ENCODE measurements at regions not wholly inside any gene's neighbourhood (a gene's known extent, or its start where the extent isn't known, plus 50 kb on each side); places are given as distances from the start of the nearest gene placed in this dataset.

DNA sequence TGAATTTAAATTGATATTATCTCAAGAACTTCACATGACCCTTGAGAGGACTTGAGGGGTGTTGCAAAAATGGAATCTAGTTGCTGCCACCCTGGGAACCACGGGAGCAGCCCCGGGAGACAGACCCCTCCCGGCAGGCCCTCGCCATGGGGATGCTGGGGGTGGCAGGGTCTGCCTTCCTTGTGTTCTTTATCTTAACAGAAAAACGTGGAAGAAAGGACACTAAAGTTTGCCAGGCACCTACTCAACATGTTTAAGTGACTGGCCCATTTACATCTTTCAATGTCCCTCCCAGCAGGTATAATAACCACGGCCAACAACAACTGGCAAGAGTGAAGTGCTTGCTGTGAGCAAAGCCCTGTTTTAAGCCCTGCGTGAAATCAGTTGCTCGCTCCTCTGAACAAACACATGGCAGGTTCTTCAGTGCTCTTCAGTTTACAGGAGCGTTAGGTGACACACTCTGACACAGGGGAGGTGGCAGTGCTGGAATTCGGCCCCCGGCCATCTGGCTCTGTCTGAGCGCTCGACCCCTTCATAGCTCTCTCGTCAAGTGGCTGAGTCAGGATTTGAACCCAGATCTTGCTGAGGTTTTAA lies 112.5 kb downstream of the ASB7 start:
- H3K4me3 ChIP-seq (ENCODE audit: low read length), result no peak overlapping the region
- TF ChIP-seq, protein P1, sequence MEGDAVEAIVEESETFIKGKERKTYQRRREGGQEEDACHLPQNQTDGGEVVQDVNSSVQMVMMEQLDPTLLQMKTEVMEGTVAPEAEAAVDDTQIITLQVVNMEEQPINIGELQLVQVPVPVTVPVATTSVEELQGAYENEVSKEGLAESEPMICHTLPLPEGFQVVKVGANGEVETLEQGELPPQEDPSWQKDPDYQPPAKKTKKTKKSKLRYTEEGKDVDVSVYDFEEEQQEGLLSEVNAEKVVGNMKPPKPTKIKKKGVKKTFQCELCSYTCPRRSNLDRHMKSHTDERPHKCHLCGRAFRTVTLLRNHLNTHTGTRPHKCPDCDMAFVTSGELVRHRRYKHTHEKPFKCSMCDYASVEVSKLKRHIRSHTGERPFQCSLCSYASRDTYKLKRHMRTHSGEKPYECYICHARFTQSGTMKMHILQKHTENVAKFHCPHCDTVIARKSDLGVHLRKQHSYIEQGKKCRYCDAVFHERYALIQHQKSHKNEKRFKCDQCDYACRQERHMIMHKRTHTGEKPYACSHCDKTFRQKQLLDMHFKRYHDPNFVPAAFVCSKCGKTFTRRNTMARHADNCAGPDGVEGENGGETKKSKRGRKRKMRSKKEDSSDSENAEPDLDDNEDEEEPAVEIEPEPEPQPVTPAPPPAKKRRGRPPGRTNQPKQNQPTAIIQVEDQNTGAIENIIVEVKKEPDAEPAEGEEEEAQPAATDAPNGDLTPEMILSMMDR (conservative IDR thresholded peaks at IDR 0.05; ENCODE audit: low read depth, low read length), result no peak
- no peak for DNase-seq (ENCODE audit: low read depth)

DNA sequence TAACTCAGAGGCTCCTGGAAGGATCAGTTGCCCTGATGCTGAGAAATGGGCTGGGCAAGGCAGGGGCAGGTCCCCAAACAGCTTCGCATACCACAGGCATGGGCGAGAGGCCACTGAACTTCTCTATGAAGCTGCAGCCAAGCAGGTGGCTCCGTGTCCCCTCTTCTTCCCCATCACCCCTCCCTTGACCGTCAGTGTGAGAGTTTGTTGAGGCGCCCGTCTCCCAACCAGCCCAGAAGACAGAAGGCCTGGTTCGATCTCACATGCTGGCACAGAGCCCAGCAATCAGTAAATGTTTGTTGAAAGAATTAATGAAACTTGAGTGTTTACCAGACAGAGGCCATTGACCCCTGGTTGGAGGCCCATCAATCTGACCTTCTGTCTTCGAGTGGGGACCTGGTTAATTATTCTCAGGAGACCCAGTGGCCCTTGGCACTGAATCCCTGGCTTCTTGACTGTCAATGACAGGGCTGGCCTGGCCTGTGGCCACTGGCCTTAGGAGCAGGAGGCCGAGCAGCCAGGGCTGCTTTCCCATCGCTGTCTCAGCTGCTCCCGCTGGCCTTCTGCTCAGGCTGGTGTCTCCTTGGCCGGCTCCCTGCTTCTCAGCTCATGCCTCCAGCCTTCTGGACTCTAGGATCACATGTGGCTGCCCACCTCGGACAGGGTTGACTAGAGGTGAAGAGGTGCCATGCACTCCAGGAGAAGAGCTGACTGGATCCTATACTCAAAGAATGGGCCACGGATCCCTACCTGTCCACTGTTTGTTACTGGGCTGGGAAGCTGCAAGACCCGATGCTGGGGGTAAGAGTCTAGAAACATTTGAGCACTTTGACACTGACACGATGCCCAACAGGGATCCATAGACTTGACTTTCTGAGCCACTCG lies 113.4 kb downstream of the ASB7 start:
- DNase-seq (ENCODE audit: low read depth), result no peak
- no peak overlapping the region for H3K4me3 ChIP-seq (ENCODE audit: low read length)
- TF ChIP-seq, protein P1 (conservative IDR thresholded peaks at IDR 0.05; ENCODE audit: low read depth, low read length), result no peak

DNA sequence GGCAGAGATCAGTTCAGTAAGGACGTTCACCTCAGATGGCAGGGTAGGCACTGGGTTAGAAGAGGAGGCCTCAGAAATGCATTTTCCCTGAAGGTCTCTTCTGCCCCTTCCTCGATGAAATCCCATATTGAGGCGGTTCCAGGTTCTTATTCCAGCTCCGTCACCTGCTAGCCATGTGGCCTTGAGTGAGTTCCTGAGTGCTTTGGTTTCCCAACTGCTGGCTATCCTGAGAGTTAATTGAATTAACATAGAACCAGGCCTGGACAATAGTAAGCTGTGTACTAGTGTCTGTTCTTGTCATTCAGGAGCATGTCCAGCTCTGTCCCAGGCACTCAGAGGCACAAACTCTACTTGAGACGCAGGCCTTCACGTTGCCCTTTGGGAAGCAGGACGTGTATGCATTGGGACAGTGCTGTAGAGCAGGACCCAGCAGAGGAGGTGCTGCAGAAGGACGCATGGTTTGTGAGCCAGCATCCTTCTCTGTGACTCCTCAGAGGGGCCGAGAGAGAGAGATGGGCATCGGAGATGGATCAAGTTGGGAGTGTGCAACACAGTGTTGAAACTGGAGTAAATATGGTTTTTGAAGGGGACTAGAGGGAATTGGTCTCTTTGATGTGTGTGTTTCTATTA lies 114.2 kb downstream of the ASB7 start:
- H3K4me3 ChIP-seq (ENCODE audit: low read length), result no peak overlapping the region
- no peak for DNase-seq (ENCODE audit: low read depth)
- TF ChIP-seq, protein P1 (conservative IDR thresholded peaks at IDR 0.05; ENCODE audit: low read depth, low read length), result no peak

DNA sequence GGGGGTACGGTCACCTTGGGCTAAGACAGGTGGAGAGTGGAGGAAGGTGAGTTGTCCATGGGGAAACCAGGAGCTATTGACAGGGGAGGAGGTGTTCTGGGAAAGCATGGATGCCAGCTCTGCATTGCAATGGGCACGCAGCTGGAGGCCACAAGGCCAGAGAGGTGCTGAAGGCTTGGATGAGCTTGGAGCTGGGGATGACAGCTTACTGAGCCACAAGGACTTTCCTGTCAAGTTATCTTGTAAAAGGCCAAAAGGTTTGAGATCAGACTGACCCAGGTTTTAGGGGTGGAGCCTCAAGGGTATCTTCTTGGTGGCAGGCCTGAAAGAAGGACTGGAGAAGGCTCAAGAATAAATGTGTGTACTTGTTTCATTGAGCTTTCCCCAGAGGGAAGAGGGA lies 115.2 kb downstream of the ASB7 start:
- DNase-seq (ENCODE audit: low read depth), result no peak
- TF ChIP-seq, protein P1 (conservative IDR thresholded peaks at IDR 0.05; ENCODE audit: low read depth, low read length), result no peak
- no peak overlapping the region for H3K4me3 ChIP-seq (ENCODE audit: low read length)

DNA sequence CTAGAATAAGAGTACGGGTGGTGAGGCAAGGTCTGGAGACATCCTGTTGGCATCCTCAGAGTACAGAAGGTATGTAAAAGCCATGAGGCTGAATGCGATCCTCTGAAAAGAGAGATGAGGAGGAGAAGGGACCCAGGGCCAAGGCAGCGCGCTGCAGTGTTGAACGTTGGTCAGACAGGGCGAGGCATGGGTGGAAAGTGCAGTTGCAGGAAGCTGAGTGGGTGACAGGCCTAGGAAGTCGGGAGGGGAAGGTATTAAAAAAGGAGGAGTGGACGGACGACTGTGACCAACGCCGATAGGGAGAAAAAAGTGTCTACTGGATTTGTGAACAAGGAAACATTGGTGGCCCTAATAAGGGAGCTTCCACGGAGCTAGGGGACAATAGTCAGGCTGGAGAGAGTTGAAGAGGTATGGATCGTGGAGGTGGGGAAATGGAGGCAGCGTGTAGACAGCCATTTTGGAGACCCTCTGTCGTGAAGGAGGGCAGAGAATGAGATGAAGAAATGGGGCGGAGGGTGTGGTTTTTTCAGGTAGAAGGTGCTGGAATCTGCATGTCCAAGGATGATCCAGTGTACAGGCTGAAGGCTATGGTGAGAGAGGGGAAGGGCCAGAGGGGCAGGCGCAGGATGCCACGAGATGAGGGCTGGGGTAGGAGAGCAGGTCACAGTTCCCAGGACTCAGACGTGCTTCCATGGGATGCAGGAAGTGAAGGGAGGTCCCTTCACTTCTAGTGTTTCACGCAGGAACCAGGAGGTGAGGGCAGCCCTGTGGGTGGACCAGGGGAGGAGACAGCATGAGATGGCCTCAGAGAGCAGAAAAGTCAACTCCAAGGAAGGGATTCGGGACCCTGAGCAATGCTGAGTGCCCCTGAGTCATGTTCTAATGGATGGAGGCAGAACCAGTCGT lies 115.9 kb downstream of the ASB7 start:
- DNase-seq (ENCODE audit: low read depth), result no peak
- TF ChIP-seq, protein P1 (conservative IDR thresholded peaks at IDR 0.05; ENCODE audit: low read depth, low read length), result no peak
- H3K4me3 ChIP-seq (ENCODE audit: low read length), result no peak overlapping the region

DNA sequence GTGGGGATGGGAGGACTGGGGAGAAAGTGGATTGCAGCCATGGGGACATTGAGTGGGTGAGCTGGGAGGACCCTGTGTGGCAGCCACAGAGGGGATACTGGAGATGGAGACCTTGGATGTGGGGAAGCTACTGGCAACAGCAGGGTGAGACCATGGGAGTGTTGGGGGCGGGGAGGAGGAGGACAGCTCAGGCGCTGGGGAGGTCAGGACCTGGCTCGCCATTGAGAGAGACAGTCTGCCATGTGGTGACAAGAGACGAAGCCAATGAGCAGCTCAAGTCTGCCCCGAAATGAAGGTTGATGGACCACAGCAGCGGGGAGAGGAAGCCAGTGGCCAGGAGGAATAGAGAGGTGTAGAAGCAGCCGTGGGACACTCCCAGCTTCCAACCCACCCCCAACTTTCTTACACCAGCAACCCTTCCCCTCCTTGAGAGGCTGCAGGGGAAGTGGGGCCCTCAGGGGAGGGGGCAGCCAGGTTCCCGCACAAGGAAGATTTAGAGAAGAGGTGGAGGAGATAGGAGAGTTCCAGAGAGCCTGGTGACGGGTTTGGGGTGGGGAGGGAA lies 118.1 kb downstream of the ASB7 start:
- TF ChIP-seq, protein P1 (conservative IDR thresholded peaks at IDR 0.05; ENCODE audit: low read depth, low read length), result no peak
- no peak overlapping the region for H3K4me3 ChIP-seq (ENCODE audit: low read length)

More for the DNA sequence above, 118.1 kb downstream of the ASB7 start:
- no peak for DNase-seq (ENCODE audit: low read depth)
